Mesendoderm (in vitro differentiated cells): ENCODE measurements at regions not wholly inside any gene's neighbourhood (a gene's known extent, or its start where the extent isn't known, plus 50 kb on each side); places are given as distances from the start of the nearest gene placed in this dataset.
"Not testable (repeated sequence)": the region's sequence is repeated elsewhere in the genome, so short reads cannot be mapped to it uniquely, and the experiment has no call there.

Source experiments
- DNase-seq: peaks from one replicate; pipeline ENCODE4 v3.0.0; 2013
- H2AK5ac ChIP-seq: 2 replicates; pipeline ENCODE4 v1.6.1; 2013; ENCODE audit warnings: low read length, inconsistent platforms
- H2BK120ac ChIP-seq: 2 replicates; pipeline ENCODE4 v1.6.1; 2013; ENCODE audit warnings: low read depth, mild to moderate bottlenecking, low read length, moderate library complexity, mixed read lengths
- H2BK15ac ChIP-seq: replicated peaks from 2 replicates; pipeline ENCODE4 v1.6.1; 2013; ENCODE audit warnings: low read depth, mild to moderate bottlenecking, moderate library complexity
- H2BK5ac ChIP-seq: 2 replicates; pipeline ENCODE4 v1.6.1; 2013; ENCODE audit warnings: low read length, inconsistent platforms
- H3K18ac ChIP-seq: 2 replicates; pipeline ENCODE4 v1.6.1; 2013; ENCODE audit warnings: mild to moderate bottlenecking, low read length, mixed read lengths
- H3K23ac ChIP-seq: one replicate; pipeline ENCODE4 v1.6.1; 2013; ENCODE audit warnings: low read length
- H3K27ac ChIP-seq: 2 replicates; pipeline ENCODE4 v1.5.1; 2013; ENCODE audit warnings: low read depth, mild to moderate bottlenecking, inconsistent platforms, low read length, moderate library complexity
- H3K27me3 ChIP-seq: 2 replicates; pipeline ENCODE4 v1.6.1; 2013; ENCODE audit warnings: low read length, control low read depth, mild to moderate bottlenecking, inconsistent platforms; ENCODE audit not compliant: insufficient read depth, poor library complexity
- H3K36me3 ChIP-seq: 2 replicates; pipeline ENCODE4 v1.6.1; 2013; ENCODE audit warnings: low read length, inconsistent platforms; ENCODE audit not compliant: control insufficient read depth, insufficient read depth
- H3K4ac ChIP-seq: one replicate; pipeline ENCODE4 v1.6.1; 2013; ENCODE audit warnings: low read depth, mild to moderate bottlenecking, low read length, moderate library complexity
- H3K4me1 ChIP-seq: 2 replicates; pipeline ENCODE4 v1.6.1; 2013; ENCODE audit warnings: low read depth, low read length, inconsistent platforms; ENCODE audit not compliant: control insufficient read depth
- H3K4me2 ChIP-seq: 2 replicates; pipeline ENCODE4 v1.6.1; 2013; ENCODE audit warnings: low read length
- H3K4me3 ChIP-seq: 2 replicates; pipeline ENCODE4 v1.5.1; 2013; ENCODE audit warnings: mild to moderate bottlenecking, low read length
- H3K56ac ChIP-seq: one replicate; pipeline ENCODE4 v1.6.1; 2013; ENCODE audit warnings: low read length
- H3K79me1 ChIP-seq: 2 replicates; pipeline ENCODE4 v1.6.1; 2013; ENCODE audit warnings: low read length, inconsistent platforms
- H3K79me2 ChIP-seq: 2 replicates; pipeline ENCODE4 v1.6.1; 2013; ENCODE audit warnings: mild to moderate bottlenecking, low read length; ENCODE audit not compliant: control insufficient read depth, insufficient read depth
- H3K9ac ChIP-seq: 2 replicates; pipeline ENCODE4 v1.6.1; 2013; ENCODE audit warnings: low read length, inconsistent platforms
- H4K5ac ChIP-seq: one replicate; pipeline ENCODE4 v1.6.1; 2013; ENCODE audit warnings: low read length
- H4K8ac ChIP-seq: one replicate; pipeline ENCODE4 v1.6.1; 2013; ENCODE audit warnings: low read depth, mild to moderate bottlenecking, control low read depth, low read length, moderate library complexity
- WGBS: extraction: QIAGEN DNeasy Blood & Tissue Kit; methylation state at CpG from one replicate; pipeline ENCODE4 v1.1.7; 2013; ENCODE audit warnings: low lambda C conversion rate, missing lambda C conversion rate; ENCODE audit not compliant: insufficient coverage; ENCODE audit errors: extremely low coverage; 5-methylcytosine and 5-hydroxymethylcytosine counted together

- WGBS: no CpG with 5 or more reads among the region's 3 CpGs
- H3K18ac ChIP-seq: no peak overlapping the region
Measured at GRCh38 chr17:52965856-52966255, 807.3 kb upstream of the CA10 start.

GRCh38 chr17:52961751-52962150 lies 803.2 kb upstream of the CA10 start:
- not testable (repeated sequence) for H3K79me1 ChIP-seq, H2BK120ac ChIP-seq, H3K23ac ChIP-seq, H3K27me3 ChIP-seq, H3K36me3 ChIP-seq, H3K9ac ChIP-seq, H3K18ac ChIP-seq, H2BK15ac ChIP-seq, H3K27ac ChIP-seq, H3K56ac ChIP-seq, H4K8ac ChIP-seq, H3K4me3 ChIP-seq, H3K4ac ChIP-seq, H3K4me2 ChIP-seq, DNase-seq, H3K4me1 ChIP-seq, H4K5ac ChIP-seq, H3K79me2 ChIP-seq, H2BK5ac ChIP-seq, H2AK5ac ChIP-seq
- 100% methylated on average over 2 of the region's 11 CpGs for WGBS

More at GRCh38 chr17:52965856-52966255, 807.3 kb upstream of the CA10 start:
- Histone ChIP-seq H3K4ac (no peak overlapping the region), H2BK15ac (no peak overlapping the region), H3K27me3 (no peaks in the 10 kb centered on the region), H3K4me1 (no peaks in the 10 kb centered on the region), H3K4me3 (no peak overlapping the region), H3K56ac (no peak overlapping the region), H2BK120ac (no peak overlapping the region), H4K8ac (no peak overlapping the region), H2AK5ac (no peak overlapping the region), H4K5ac (no peak overlapping the region), H3K36me3 (no peaks in the 10 kb centered on the region), H3K9ac (no peak overlapping the region), H3K23ac (no peak overlapping the region), H3K79me2 (no peaks in the 10 kb centered on the region), H3K4me2 (no peak overlapping the region), H2BK5ac (no peak overlapping the region), H3K27ac (no peak overlapping the region), H3K79me1 (no peaks in the 10 kb centered on the region)
- no peak for DNase-seq

GRCh38 chr17:52957411-52957810 lies 798.9 kb upstream of the CA10 start:
- H3K4me1 ChIP-seq: no peaks in the 10 kb centered on the region
- H3K4me2 ChIP-seq: no peak overlapping the region
- H3K27ac ChIP-seq: no peak overlapping the region
- H3K56ac ChIP-seq: no peak overlapping the region
- H2BK5ac ChIP-seq: no peak overlapping the region
- H3K4ac ChIP-seq: no peak overlapping the region
- H3K79me2 ChIP-seq: no peaks in the 10 kb centered on the region
- H2BK120ac ChIP-seq: no peak overlapping the region
- H4K8ac ChIP-seq: no peak overlapping the region
- H4K5ac ChIP-seq: no peak overlapping the region
- no peak overlapping the region for H3K9ac ChIP-seq
- no peak overlapping the region for H2AK5ac ChIP-seq
- no peak overlapping the region for H3K18ac ChIP-seq
- no peaks in the 10 kb centered on the region for H3K36me3 ChIP-seq
- no peak overlapping the region for H3K23ac ChIP-seq
- H3K79me1 ChIP-seq: no peaks in the 10 kb centered on the region
- no peak overlapping the region for H2BK15ac ChIP-seq
- no peak for DNase-seq
- no peak overlapping the region for H3K4me3 ChIP-seq
- WGBS: no CpG with 5 or more reads among the region's 5 CpGs
- no peaks in the 10 kb centered on the region for H3K27me3 ChIP-seq

- WGBS: no CpG with 5 or more reads among the region's 3 CpGs
Measured at GRCh38 chr17:52947418-52947817, 788.9 kb upstream of the CA10 start.

GRCh38 chr17:52938623-52939230 lies 780.2 kb upstream of the CA10 start:
- no peak overlapping the region for H3K4me3 ChIP-seq
- H4K8ac ChIP-seq: no peak overlapping the region
- H2BK120ac ChIP-seq: no peak overlapping the region
- no peak overlapping the region for H2BK15ac ChIP-seq
- WGBS: no CpG with 5 or more reads among the region's 3 CpGs
- no peaks in the 10 kb centered on the region for H3K36me3 ChIP-seq
- no peak overlapping the region for H3K23ac ChIP-seq
- no peaks in the 10 kb centered on the region for H3K27me3 ChIP-seq
- DNase-seq: peak; percentile 22
- no peak overlapping the region for H3K27ac ChIP-seq
- H3K79me2 ChIP-seq: no peaks in the 10 kb centered on the region
- no peaks in the 10 kb centered on the region for H3K79me1 ChIP-seq
- H3K18ac ChIP-seq: no peak overlapping the region
- H2BK5ac ChIP-seq: no peak overlapping the region
- no peak overlapping the region for H2AK5ac ChIP-seq
- H3K9ac ChIP-seq: no peak overlapping the region
- H4K5ac ChIP-seq: no peak overlapping the region
- no peak overlapping the region for H3K4ac ChIP-seq
- H3K4me2 ChIP-seq: no peak overlapping the region
- H3K4me1 ChIP-seq: peaks cover 2% of the 10 kb centered on the region
- H3K56ac ChIP-seq: no peak overlapping the region

More at GRCh38 chr17:52947418-52947817, 788.9 kb upstream of the CA10 start:
- no peak overlapping the region for H3K4ac ChIP-seq
- H2BK5ac ChIP-seq: no peak overlapping the region
- H4K5ac ChIP-seq: no peak overlapping the region
- no peaks in the 10 kb centered on the region for H3K79me1 ChIP-seq
- no peak overlapping the region for H3K27ac ChIP-seq
- H3K23ac ChIP-seq: no peak overlapping the region
- no peak overlapping the region for H2AK5ac ChIP-seq
- H3K4me1 ChIP-seq: no peaks in the 10 kb centered on the region
- DNase-seq: no peak
- H3K36me3 ChIP-seq: no peaks in the 10 kb centered on the region
- no peaks in the 10 kb centered on the region for H3K27me3 ChIP-seq
- H3K56ac ChIP-seq: no peak overlapping the region
- no peak overlapping the region for H4K8ac ChIP-seq
- no peak overlapping the region for H2BK15ac ChIP-seq
- H2BK120ac ChIP-seq: no peak overlapping the region
- H3K4me2 ChIP-seq: no peak overlapping the region
- no peak overlapping the region for H3K4me3 ChIP-seq
- H3K9ac ChIP-seq: no peak overlapping the region
- H3K18ac ChIP-seq: no peak overlapping the region
- H3K79me2 ChIP-seq: no peaks in the 10 kb centered on the region

- H3K27me3 ChIP-seq: no peaks in the 10 kb centered on the region
- no CpG with 5 or more reads among the region's 3 CpGs for WGBS
- no peak for DNase-seq
- H2BK120ac ChIP-seq: no peak overlapping the region
- no peaks in the 10 kb centered on the region for H3K79me1 ChIP-seq
- H4K8ac ChIP-seq: no peak overlapping the region
- no peak overlapping the region for H3K9ac ChIP-seq
- H3K36me3 ChIP-seq: no peaks in the 10 kb centered on the region
- H2AK5ac ChIP-seq: no peak overlapping the region
- H2BK5ac ChIP-seq: no peak overlapping the region
- H3K18ac ChIP-seq: no peak overlapping the region
- peak overlapping the region; percentile 74 for H2BK15ac ChIP-seq
- H3K23ac ChIP-seq: no peak overlapping the region
- no peak overlapping the region for H3K4me2 ChIP-seq
- no peaks in the 10 kb centered on the region for H3K79me2 ChIP-seq
- no peak overlapping the region for H3K27ac ChIP-seq
- no peak overlapping the region for H4K5ac ChIP-seq
- no peak overlapping the region for H3K4ac ChIP-seq
- no peak overlapping the region for H3K4me3 ChIP-seq
- no peak overlapping the region for H3K56ac ChIP-seq
- H3K4me1 ChIP-seq: no peaks in the 10 kb centered on the region
Measured at GRCh38 chr17:52930581-52930980, 772.1 kb upstream of the CA10 start.
